B cell (primary cell): ENCODE measurements at regions not wholly inside any gene's neighbourhood (a gene's known extent, or its start where the extent isn't known, plus 50 kb on each side); places are given as distances from the start of the nearest gene placed in this dataset.

ENCODE experiments used
- ATAC-seq: fragments of 200-7000 bp; cut with Tn5 transposase; one replicate; pipeline ENCODE4 v1.10.0; 2021; ENCODE audit warnings: low read depth, mild to moderate bottlenecking, moderate number of reproducible peaks, moderate library complexity
- CTCF ChIA-PET: fragments of 350-600 bp; sonication (Branson Sonifier 250); formaldehyde crosslinking; loops from one replicate; lab custom pipeline; 2021; ENCODE audit warnings: antibody characterized with exemption, inconsistent platforms; lab: Charles Lee
- POLR2A ChIA-PET: fragments of 350-600 bp; sonication (Branson Sonifier 250); formaldehyde crosslinking; loops from one replicate; lab custom pipeline; 2021; ENCODE audit warnings: antibody characterized with exemption; lab: Charles Lee
- DNase-seq: peaks from one replicate; pipeline ENCODE4 v3.0.0; 2013
- H2AFZ ChIP-seq: 2 replicates; pipeline ENCODE4 v1.6.1; 2012; ENCODE audit warnings: mild to moderate bottlenecking, low read depth, low read length; ENCODE audit not compliant: insufficient read depth, poor library complexity, severe bottlenecking
- H3K27ac ChIP-seq, 2 donors: 1 replicate in 1 of 2; 2 replicates in 1 of 2; pipeline ENCODE4 v1.5.1; 2012 to 2013; ENCODE audit warnings: low read length in 2 of 2, mild to moderate bottlenecking in 2 of 2, moderate library complexity in 1 of 2
- H3K27me3 ChIP-seq, 4 experiments: fragments of 200-600 bp in 1 of 4; sonication (generic) in 1 of 4; replicated peaks in 1 of 4; 1 replicate in 2 of 4; 2 replicates in 2 of 4; pipeline versions ENCODE4 v1.6.1 to v1.7.0; 2013 to 2016; ENCODE audit warnings: low read length in 3 of 4, mild to moderate bottlenecking in 2 of 4, mixed read lengths in 1 of 4, moderate library complexity in 1 of 4; ENCODE audit not compliant: insufficient read depth in 4 of 4, control insufficient read depth in 3 of 4; ENCODE audit errors: control extremely low read depth in 1 of 4
- H3K36me3 ChIP-seq, 2 experiments: replicated peaks in 1 of 2; 1 replicate in 1 of 2; 2 replicates in 1 of 2; pipeline versions ENCODE4 v1.6.1 to v1.7.1; 2013; ENCODE audit warnings: low read length in 1 of 2; ENCODE audit not compliant: insufficient read depth in 2 of 2, control insufficient read depth in 1 of 2; ENCODE audit errors: control extremely low read depth in 1 of 2, extremely low read depth in 1 of 2
- H3K4me1 ChIP-seq, 2 donors: fragments of 200-600 bp in 1 of 2; sonication (generic) in 1 of 2; 1 replicate in 1 of 2; 2 replicates in 1 of 2; pipeline versions ENCODE4 v1.5.1 to v1.6.1; 2013 to 2017; ENCODE audit warnings: low read length in 2 of 2; ENCODE audit not compliant: control insufficient read depth in 2 of 2, insufficient read depth in 2 of 2
- H3K4me2 ChIP-seq: replicated peaks from 2 replicates; pipeline ENCODE3; 2012; ENCODE audit warnings: mild to moderate bottlenecking, low read depth, low read length; ENCODE audit not compliant: poor library complexity, severe bottlenecking
- H3K4me3 ChIP-seq, 5 experiments: fragments of 200-600 bp in 1 of 5; sonication (generic) in 1 of 5; 1 replicate in 3 of 5; 2 replicates in 2 of 5; pipeline versions ENCODE4 v1.5.1 to v1.7.0; 2011 to 2016; ENCODE audit warnings: low read length in 4 of 5, mild to moderate bottlenecking in 4 of 5, low read depth in 2 of 5, control low read depth in 1 of 5, moderate library complexity in 1 of 5; ENCODE audit not compliant: insufficient read depth in 1 of 5; ENCODE audit errors: control extremely low read depth in 1 of 5, extremely low read depth in 1 of 5
- H3K79me2 ChIP-seq: fragments of 200-600 bp; sonication (generic); one replicate; pipeline ENCODE4 v1.6.0; 2016; ENCODE audit warnings: low read length; ENCODE audit not compliant: control insufficient read depth, insufficient read depth
- H3K9ac ChIP-seq: fragments of 200-600 bp; sonication (generic); 2 replicates; pipeline ENCODE4 v1.6.1; 2017; ENCODE audit warnings: mild to moderate bottlenecking, low read length, moderate library complexity
- H3K9me3 ChIP-seq, 3 donors: one replicate each; pipeline versions ENCODE4 v1.6.1 to v1.7.1; 2013; ENCODE audit warnings: low read length in 2 of 3; ENCODE audit not compliant: control insufficient read depth in 2 of 3, insufficient read depth in 1 of 3; ENCODE audit errors: control extremely low read depth in 1 of 3
- H4K20me1 ChIP-seq: 2 replicates; pipeline ENCODE4 v1.6.0; 2012; ENCODE audit warnings: mild to moderate bottlenecking, low read length; ENCODE audit not compliant: insufficient read depth, control insufficient read depth, poor library complexity, severe bottlenecking
- H3K27ac Mint-ChIP-seq: one replicate; pipeline ENCODE4 v1.8.0; 2021; ENCODE audit warnings: mixed read lengths
- H3K27me3 Mint-ChIP-seq: one replicate; pipeline ENCODE4 v1.8.0; 2021; ENCODE audit warnings: mixed read lengths
- H3K4me1 Mint-ChIP-seq: one replicate; pipeline ENCODE4 v1.8.0; 2021; ENCODE audit warnings: mixed read lengths
- H3K4me3 Mint-ChIP-seq: one replicate; pipeline ENCODE4 v1.8.0; 2021; ENCODE audit warnings: mixed read lengths
- H3K9me3 Mint-ChIP-seq: one replicate; pipeline ENCODE4 v1.8.0; 2022; ENCODE audit warnings: mixed read lengths; ENCODE audit not compliant: insufficient read depth
- CTCF ChIP-seq: fragments of 200-600 bp; IDR thresholded peaks from one replicate; pipeline ENCODE4 v1.8.0; 2022; ENCODE audit warnings: antibody characterized with exemption, mild to moderate bottlenecking
- EZH2 ChIP-seq: IDR thresholded peaks from 2 replicates; pipeline ENCODE4 v1.6.1; 2012; ENCODE audit warnings: borderline replicate concordance, low read depth, mild to moderate bottlenecking, moderate library complexity, low read length; ENCODE audit not compliant: insufficient read depth, poor library complexity, severe bottlenecking
- WGBS: methylation state at CpG from one replicate; pipeline ENCODE4 v1.1.5; 2013; ENCODE audit warnings: missing lambda C conversion rate; ENCODE audit not compliant: insufficient coverage; 5-methylcytosine and 5-hydroxymethylcytosine counted together
- intact Hi-C: fragments of 100-400 bp; cut with micrococcal nuclease; formaldehyde crosslinking; loops from one replicate; pipeline ENCODE4 v1.10.0; 2022

- Histone ChIP-seq H3K4me1 (no peaks in the 10 kb centered on the region), H3K4me3 (no peak overlapping the region), H3K4me2 (no peak overlapping the region), H3K27ac (no peak overlapping the region), H3K9ac (no peak overlapping the region), H3K36me3 (no peaks in the 10 kb centered on the region), H3K27me3 (no peaks in the 10 kb centered on the region), H2AFZ (no peak overlapping the region), H3K79me2 (no peaks in the 10 kb centered on the region), H4K20me1 (no peaks in the 10 kb centered on the region), H3K9me3 (no peaks in the 10 kb centered on the region)
- Mint-ChIP-seq H3K4me3 (no peak overlapping the region), H3K27me3 (no peaks in the 10 kb centered on the region), H3K9me3 (no peaks in the 10 kb centered on the region), H3K4me1 (no peaks in the 10 kb centered on the region), H3K27ac (no peak overlapping the region)
- no peak for TF ChIP-seq EZH2
- no peak for DNase-seq
- POLR2A ChIA-PET = no interaction called here
- intact Hi-C loops = no loop called here
- ATAC-seq = no peak
- CTCF ChIA-PET = no interaction called here
Observed at GRCh38 chr12:28857369-28857768, 291.7 kb upstream of the FAR2 start.

- Histone ChIP-seq H3K4me2 (no peak overlapping the region), H2AFZ (no peak overlapping the region), H3K4me3 (no peak overlapping the region), H3K27me3 (no peaks in the 10 kb centered on the region), H3K79me2 (no peaks in the 10 kb centered on the region), H3K27ac (no peak overlapping the region), H4K20me1 (no peaks in the 10 kb centered on the region), H3K9me3 (no peaks in the 10 kb centered on the region), H3K36me3 (no peaks in the 10 kb centered on the region), H3K4me1 (no peaks in the 10 kb centered on the region), H3K9ac (no peak overlapping the region)
- WGBS = no CpG with 5 or more reads among the region's 2 CpGs
- Mint-ChIP-seq H3K4me3 (no peak overlapping the region), H3K4me1 (no peaks in the 10 kb centered on the region), H3K9me3 (no peaks in the 10 kb centered on the region), H3K27me3 (no peaks in the 10 kb centered on the region), H3K27ac (no peak overlapping the region)
- intact Hi-C loops = no loop called here
- DNase-seq (no peak), ATAC-seq (no peak)
- ChIA-PET POLR2A (no interaction called here), CTCF (no interaction called here)
- TF ChIP-seq CTCF (no peak), EZH2 (no peak)
Observed at GRCh38 chr12:28859551-28859950, 289.5 kb upstream of the FAR2 start.
